EL (cell line): ENCODE measurements at regions not wholly inside any gene's neighbourhood (a gene's known extent, or its start where the extent isn't known, plus 50 kb on each side); places are given as distances from the start of the nearest gene placed in this dataset.
"Not testable (repeated sequence)": the region's sequence is repeated elsewhere in the genome, so short reads cannot be mapped to it uniquely, and the experiment has no call there.

Experiments used
- DNase-seq: peaks from one replicate; pipeline ENCODE4 v3.0.0-alpha.2; 2016

DNA sequence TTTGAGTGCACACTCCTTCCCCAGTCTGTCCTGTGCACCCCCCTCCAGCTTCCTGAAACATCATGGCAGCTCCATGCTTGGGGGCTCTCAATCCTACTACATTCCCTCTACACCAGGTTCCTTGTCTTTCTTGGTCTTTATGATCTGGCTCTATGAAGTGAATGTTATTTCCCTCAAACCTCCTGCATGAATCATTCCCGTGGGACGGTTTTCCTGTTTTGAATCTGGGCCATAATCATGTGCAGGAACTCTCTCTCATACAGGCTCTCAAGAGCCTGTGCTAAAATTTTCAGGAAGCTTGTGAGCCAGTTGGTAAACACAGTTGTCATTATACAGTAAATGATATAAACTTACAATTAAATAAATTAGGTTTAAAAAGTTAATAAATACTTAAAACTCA is 89.8 kb upstream of the KCNE2 start:
- DNase-seq, result peak; percentile 25

DNA sequence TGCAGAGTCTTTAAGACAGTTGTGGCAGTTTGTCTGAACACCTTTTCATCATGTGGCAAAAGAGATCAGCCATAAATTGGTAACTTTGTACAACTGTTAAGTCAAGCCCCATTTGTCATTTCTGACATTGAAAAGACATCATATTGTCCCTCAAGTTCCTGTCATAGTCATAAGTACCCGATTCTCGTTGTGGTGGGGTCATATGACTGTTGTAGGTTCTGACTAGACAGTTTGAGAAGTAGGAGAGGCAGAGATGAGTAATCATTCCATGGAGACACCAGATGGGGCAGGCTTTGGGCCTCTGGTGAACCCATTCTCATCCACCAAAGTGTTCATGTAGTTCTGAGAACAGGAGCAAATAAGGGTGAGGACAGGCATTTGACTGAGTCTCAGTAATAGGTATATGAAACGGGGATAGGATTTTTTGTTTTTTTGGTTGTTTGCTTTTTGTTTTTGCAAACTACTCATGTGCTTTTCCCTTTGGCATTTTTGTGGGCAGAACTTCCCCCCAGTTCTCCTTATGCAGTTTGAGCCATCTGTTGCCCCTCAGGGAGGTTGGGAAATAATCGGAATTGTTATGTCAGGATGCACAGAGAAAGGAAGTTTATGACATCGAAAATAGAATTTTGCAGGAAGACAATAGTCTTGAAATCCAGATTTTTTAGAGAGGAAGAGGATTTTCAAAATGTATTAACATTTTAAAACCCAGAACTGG is 86.9 kb upstream of the KCNE2 start:
- DNase-seq, result peak; percentile 49

DNA sequence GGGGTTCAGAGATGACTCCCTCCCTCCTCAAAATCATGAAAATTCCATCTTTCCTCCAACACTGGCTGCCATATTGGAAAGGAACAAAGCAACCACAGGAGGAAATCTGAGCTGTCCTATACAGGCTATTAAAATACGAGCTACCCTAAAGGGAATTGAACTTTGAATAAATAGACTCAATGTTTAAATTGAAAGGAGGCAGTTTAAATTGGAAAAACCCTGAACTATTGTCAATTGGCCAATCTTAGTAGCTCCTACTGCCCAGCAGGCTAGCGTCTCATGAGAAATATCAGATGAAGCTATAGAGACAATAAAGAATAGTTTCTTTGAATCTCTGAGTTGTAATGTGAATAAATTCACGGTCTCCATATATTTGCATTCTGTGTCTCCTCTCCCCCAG is 85.4 kb upstream of the KCNE2 start:
- no peak for DNase-seq

DNA sequence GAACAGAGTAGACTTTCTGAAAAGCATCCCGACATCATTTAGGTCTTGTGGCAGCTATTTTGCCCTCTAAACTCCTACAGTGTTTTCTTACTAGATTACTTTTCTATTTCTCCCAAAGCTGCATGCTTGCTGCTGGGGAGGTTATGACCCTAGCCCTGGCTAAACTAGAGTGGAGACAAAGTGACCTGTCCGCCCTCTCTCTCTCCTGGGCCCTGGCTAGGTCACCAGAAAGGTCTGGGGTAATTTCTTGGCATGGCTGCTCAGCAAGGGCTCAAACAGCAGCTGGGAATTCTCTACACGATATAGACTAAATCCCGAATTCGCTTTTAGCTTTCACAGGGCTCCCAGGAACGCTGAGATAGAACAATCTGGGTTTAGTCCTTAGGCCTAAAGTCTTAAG is 84.5 kb upstream of the KCNE2 start:
- no peak for DNase-seq

DNA sequence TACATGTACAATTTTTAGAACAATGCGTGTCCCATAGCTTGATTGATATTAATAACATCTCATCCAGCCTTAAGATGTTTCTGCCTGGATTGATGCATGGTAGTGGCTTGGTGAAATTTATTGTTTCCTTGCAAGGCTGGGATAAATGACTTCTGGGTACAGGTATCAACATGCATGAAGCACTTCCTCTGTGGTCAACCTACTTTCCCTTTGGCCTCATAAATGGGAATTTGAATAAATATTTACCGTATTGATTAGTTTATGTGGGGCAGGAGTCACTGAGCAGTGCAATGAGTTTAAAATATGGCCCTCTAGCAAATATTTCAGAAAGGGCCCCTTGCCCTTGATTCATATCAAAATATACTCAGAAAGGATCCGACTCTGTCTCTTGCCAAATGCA is 83.9 kb upstream of the KCNE2 start:
- DNase-seq, result no peak

DNA sequence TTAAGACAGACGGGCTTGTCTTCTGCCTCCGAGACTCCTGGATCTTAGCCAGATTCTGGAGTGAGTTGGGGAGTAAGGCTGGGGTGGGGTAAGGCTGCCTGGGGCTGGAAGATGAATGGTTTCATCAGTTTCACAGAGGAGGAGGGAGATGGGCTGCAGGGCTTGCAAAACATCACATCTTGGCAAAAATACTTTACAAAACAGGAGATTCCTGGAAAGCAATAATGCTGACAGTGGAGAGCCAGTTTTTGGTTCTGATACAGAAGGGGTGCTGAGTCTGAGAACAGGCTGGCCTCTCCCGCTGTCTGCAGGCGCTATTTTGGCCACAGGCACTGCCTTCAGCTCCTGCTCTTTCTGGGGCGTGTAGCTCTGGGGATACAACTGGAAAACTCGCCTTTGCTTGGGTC is 83.4 kb upstream of the KCNE2 start:
- DNase-seq, result no peak

DNA sequence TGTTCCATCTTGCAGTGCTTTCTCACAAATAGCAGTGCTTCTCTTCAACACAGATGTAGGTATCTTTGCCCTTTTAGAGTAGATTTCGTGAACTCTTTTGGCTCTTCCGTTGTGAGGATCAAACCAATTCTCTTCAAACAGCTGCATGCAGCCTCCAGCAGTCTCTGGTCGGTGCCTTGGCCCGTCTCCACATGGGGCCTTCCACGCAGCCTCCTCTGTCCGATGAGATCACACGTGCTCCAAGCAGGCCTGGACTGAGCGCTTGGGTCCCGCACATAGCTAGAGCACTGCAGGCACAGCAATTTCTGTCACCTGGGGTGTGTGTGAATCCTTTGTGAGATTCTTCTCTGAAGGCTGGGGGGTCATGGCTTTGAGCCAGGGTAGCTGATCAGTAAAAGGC is 82.8 kb upstream of the KCNE2 start:
- DNase-seq, result no peak

DNA sequence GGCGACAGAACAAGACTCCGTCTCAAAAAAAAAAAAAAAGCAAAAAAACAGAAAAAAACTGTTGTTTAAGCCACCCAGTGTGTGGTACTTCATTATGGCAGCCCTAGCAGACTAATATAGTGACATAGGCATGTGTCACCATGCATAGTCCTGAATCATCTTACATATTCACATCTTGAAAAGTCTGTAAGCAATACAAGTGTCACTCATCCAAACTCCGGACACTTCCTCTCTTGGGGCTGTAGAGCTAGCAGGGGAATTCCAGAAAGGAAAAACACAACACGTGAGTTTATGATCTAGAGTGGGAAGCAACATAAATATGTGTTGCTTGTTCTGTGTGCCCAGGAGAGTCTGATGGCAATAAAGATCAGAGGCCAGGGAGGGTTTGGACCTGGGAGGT is 81.6 kb upstream of the KCNE2 start:
- peak; percentile 26 for DNase-seq

DNA sequence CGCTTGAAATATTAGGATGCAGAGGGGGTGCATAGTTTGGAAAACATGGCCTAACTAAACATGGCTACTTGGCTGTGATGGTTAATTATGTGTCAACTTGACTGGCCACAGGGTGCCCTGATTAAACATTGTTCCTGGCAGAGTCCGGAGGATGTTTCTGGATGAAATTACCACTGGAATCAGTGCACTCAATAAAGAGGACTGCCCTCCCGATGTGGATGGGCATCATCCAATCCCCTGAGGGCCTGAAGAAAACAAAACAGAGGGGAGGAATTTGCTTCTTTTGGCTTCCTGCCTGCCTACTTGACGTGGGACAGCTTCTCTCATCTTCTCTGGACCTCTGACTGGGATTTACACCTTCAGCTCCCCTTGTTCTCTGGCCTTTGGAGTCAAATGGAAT is 79.1 kb upstream of the KCNE2 start:
- peak; percentile 1 for DNase-seq

DNA sequence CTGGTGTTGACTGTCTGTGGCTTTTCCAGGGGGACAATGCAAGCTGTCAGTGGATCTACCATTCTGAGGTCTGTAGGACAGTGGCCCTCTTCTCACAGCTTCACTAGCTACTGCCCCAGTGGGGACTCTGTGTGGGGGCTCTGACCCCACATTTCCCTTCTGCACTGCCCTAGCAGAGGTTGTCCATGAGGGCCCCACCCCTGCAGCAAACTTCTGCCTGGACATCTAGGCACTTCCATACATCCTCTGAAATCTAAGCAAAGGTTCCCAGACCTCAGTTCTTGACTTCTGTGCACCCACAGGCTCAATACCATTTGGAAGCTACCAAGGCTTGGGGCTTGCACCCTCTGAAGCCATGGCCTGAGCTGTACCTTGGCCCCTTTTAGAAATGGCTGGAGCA is 75.8 kb upstream of the KCNE2 start:
- DNase-seq, result not testable (repeated sequence)

DNA sequence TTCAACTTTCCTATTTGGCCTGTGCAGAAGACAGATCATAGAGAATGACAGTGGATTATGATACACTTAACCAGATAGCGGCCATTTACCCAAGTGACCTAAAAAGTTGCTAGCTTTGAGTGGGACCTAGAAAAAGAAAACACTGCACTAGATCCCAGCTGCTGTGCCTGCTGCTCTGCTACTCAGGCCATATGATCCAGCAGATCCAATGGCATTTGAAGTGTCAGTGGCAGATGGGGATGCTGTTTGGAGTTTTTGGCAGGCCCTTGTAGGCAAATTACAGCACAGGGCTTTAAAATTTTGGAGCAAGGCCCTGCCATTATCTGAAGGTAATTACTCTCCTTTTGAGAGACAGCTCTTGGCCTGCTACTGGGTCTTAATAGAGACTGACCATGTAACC is 74.0 kb upstream of the KCNE2 start:
- no peak for DNase-seq

DNA sequence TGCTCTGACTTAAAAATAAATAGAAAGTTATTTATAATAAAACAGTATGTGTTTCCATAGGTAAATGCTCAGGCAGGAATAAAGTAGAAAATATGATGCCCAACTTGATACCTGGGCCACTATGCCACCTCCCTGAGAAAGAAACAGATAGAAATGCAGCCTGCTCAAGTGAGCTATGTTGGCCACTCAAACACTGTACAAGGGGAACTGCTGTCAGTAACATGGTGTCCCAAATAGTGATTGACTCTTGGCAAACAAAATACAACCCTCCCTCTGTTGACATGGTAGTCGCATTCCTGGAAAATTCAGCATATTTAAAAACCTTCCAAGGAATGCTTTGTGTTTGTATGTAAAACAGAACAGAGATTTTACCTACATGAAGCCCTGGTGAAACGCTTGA is 66.9 kb upstream of the KCNE2 start:
- DNase-seq, result no peak

DNA sequence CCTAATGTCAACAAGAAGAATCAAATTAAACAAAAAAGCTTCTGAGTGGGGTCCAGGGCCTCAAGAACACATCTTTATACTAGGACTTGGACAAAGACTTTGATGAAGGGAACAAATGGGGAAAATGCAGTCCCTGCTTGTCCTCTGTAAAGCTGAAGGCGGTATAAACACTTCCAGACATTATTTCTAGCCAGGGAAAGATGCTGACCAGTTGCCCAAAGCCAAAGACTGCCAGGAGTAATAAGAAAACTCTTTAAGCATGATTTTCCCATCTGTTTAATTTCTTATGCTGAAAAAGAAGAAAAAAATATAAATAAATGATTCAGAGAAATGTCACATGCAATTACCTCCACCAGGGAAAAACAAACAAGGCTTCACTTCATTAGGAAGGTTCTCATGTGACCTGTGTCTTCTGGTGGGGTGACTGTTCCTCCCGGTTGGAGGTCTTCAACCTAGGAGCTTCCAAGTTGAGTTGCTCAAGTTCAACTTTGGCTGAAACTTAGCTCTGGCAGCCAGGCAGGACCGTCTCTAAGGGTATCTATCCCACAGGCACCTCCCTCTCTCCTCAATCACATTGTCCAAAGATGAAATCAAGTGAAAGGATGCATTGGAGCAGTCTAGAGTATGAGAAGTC is 65.2 kb upstream of the KCNE2 start:
- DNase-seq, result no peak

DNA sequence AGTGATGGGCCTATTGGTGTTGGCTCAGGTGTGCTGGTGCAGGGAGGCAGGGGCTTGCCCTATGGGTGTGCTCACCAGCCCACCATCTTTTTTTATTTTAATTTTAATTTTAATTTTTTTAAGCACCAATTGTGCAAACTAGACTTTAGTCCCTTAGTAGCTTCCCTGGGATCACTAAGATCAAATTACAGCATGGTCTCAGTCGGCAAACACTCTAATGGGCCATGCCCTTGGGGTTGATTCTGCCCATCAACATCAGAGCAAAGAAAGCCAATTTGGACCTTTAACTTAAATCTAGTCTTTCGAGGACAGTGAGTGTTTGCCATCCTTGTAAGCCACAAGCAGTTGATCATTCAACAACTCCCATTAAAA is 64.7 kb upstream of the KCNE2 start:
- no peak for DNase-seq

DNA sequence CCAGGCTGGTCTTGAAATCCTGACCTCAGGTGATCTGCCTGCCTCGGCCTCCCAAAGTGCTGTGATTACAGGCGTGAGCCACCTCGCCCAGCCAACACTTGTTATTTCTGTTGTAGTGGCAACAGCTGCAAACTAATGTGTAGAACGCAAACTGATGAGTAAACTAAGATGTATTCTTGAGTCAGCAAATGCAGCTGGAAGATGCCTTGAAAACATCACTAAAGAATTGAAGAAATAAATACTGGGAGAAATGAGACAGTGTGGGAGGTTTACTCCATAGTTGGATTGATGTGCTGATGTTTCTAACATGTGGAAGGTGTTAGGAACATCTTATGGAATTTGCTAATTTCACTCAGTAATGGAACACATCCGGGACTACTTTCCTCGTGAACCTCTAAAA is 61.3 kb upstream of the KCNE2 start:
- DNase-seq, result no peak

DNA sequence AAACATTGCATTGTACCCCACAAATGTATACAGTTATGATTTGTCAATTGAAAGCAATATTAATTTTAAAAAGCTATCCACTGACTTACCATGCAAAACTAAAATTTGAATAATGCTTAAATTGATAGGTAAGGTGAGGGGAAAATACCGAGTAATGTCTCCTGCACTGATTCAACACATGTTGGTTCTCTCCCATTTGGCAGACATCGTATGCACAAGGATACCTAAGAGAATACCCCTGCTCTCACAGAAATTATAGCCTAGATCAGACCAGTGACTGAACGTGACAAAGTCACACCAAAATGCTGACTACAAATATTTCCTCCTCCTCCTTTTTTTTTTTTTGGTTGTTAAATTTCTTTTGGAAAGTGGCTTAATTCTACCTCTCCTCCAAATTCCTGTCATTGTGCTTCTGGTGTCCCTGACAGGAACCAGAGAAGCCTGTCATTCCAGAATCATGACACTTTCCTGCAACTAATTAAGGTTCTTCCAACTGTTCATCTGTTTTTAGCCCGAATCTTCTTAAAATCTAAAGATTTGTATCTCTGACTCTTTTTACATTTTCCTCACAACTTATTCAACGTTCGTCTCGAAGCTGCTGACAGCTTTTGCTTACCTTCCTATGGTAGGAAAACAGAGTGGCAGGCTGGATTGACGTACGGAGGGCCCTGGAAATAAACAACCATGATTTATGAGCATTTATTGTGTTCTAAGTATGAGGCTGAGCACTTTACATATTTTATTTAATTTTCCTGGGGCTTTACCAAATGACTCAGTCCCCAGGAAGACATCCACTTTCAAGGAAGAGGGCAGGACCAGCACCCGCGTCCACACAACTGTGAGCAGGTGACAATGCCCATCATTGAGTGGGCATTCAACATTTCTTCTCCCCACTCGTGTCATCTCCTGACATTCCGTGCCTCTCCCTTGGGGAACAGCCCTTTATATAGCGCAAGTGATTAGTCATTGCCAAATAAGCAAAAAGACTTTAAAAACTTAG is 57.9 kb upstream of the KCNE2 start:
- no peak for DNase-seq

DNA sequence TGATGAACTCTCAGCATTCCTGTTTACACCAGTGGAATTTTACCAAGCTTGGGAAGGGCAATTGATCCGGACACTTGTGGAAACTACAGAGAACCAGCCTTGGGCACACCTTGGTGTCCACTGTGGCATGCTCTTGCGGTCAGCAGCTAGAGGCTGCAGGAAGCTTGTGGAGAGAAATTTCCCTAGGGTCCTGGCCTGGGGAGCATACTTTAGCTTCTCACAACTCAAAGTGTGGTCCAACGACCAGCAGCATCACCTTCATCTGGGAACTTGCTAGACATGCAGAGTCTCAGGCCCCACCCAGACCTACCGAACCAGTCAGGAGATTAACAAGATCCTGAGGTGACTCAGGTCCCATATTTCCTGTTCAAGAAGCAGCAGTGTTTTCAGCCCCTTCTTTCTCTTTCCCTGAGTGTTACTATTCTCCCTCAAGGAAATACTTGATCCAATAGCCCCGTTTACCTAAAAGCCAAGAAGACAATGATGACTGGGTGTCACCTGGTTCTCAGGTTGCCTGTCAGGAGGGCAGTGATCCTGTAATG is 55.7 kb upstream of the KCNE2 start:
- no peak for DNase-seq

DNA sequence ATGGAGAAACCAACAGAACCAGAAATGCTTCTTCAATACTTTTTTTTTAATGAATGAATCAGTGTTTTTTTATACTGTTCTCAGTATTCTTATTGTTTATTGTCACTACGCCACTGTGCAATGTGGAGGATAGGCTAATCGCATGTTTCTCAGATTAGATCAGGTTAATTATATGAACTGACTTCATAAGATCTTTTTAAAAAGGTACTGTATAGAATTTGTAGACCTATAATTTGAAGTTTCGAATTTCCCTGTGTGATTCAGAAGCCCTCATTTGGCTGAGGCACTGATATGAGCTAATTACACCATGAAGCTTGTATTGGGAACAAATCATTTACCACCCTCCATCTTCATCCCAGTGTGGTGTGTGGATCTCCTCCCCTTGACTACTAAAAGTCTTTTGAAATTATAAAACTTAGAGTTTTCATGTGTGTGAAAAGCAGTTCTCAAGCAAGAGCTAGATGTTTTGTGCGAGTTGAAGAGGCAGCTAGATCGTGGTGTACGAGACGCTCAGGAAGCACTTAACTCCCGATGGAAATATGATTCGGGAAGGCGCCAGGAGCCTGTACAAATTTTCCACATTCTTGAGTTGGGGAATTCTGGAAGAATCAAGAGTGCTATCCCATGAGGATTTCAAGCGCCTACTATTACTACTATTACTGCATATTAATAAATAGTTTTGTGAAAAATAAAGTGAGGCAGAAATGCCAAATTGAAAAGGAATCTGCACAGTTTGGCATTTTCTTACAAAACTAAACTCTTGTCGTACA is 52.1 kb upstream of the KCNE2 start:
- DNase-seq, result no peak

DNA sequence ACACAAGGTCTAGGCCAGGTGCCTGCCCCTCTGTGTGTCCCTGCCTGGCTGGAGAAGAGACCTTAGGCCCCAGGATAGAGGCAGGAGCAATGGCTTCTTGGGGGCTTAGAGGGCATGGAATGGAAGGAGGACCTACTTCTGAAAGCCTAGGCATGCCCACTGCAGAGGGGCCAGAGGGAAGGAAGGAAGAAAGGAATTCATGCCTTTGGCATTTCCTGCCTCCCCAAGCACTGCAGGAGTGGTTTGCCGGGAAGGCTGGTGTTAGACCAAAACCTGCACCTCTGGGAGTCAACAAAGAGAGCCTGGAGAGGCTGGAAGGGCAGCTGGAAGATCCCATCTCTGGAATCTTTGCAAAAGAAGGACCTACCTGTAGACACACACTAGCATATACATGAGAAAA is 50.7 kb upstream of the KCNE2 start:
- DNase-seq, result peak; percentile 61
